SU-DHL-6 (cell line): ENCODE measurements at regions not wholly inside any gene's neighbourhood (a gene's known extent, or its start where the extent isn't known, plus 50 kb on each side); places are given as distances from the start of the nearest gene placed in this dataset.

Source experiments
- H2AFZ ChIP-seq: fragments of 200-600 bp; sonication (generic); 2 replicates; pipeline ENCODE4 v1.6.1; 2014; ENCODE audit warnings: low read depth, mild to moderate bottlenecking, moderate library complexity, mixed read lengths, antibody characterized with exemption, low read length; ENCODE audit not compliant: severe bottlenecking
- H3F3A ChIP-seq: fragments of 200-600 bp; shearing (Covaris generic); 2 replicates; pipeline ENCODE4 v1.6.0; 2016; ENCODE audit warnings: antibody characterized with exemption, mild to moderate bottlenecking; ENCODE audit not compliant: insufficient read depth
- H3K27ac ChIP-seq: fragments of 200-600 bp; sonication (generic); 2 replicates; pipeline ENCODE4 v1.5.1; 2016; ENCODE audit warnings: low read depth, mild to moderate bottlenecking, low read length, moderate library complexity, mixed read lengths
- H3K27me3 ChIP-seq: fragments of 200-600 bp; sonication (generic), shearing (Covaris generic); 2 replicates; pipeline ENCODE4 v1.6.0; 2014; ENCODE audit warnings: mild to moderate bottlenecking, low read length
- H3K36me3 ChIP-seq: fragments of 200-600 bp; sonication (generic); 2 replicates; pipeline ENCODE4 v1.6.1; 2014; ENCODE audit warnings: mild to moderate bottlenecking, low read length, mixed read lengths
- H3K4me2 ChIP-seq: fragments of 300-600, 200-600 bp; shearing (Covaris generic), sonication (generic); 2 replicates; pipeline ENCODE4 v1.6.0; 2014; ENCODE audit warnings: low read length, low read depth, mild to moderate bottlenecking; ENCODE audit not compliant: poor library complexity, severe bottlenecking
- H3K4me3 ChIP-seq: fragments of 200-600 bp; sonication (generic); 2 replicates; pipeline ENCODE4 v1.5.1; 2014; ENCODE audit warnings: antibody characterized with exemption, low read length, mild to moderate bottlenecking, mixed read lengths; ENCODE audit not compliant: insufficient read depth, poor library complexity, severe bottlenecking
- H3K79me2 ChIP-seq: fragments of 200-600 bp; sonication (generic); 2 replicates; pipeline ENCODE4 v1.6.1; 2014; ENCODE audit warnings: mild to moderate bottlenecking, low read length, moderate library complexity; ENCODE audit not compliant: insufficient read depth
- H3K9ac ChIP-seq: fragments of 200-600 bp; sonication (generic); 2 replicates; pipeline ENCODE4 v1.7.0; 2014; ENCODE audit warnings: mild to moderate bottlenecking, low read length
- H3K9me2 ChIP-seq: fragments of 200-600 bp; sonication (generic); replicated peaks from 2 replicates; pipeline ENCODE4 v1.6.1; 2014; ENCODE audit warnings: low read length; ENCODE audit not compliant: insufficient read depth
- H3K9me3 ChIP-seq: fragments of 200-600 bp; sonication (generic); 2 replicates; pipeline ENCODE4 v1.6.1; 2014; ENCODE audit warnings: low read length, mixed read lengths; ENCODE audit not compliant: insufficient read depth
- H4K20me1 ChIP-seq: fragments of 200-600 bp; sonication (generic); 2 replicates; pipeline ENCODE4 v1.6.1; 2014; ENCODE audit warnings: low read depth, mild to moderate bottlenecking, antibody characterized with exemption, low read length, moderate library complexity, mixed read lengths
- EZH2phosphoT487 ChIP-seq: fragments of 200-600 bp; sonication (generic), shearing (Covaris generic); conservative IDR thresholded peaks from 2 replicates; pipeline ENCODE4 v1.6.1; 2018; ENCODE audit warnings: mild to moderate bottlenecking, antibody characterized with exemption, low read length, moderate library complexity, mixed read lengths
- TF ChIP-seq, protein P1 (sequence below): fragments of 200-600 bp; sonication (generic); IDR thresholded peaks from one replicate; pipeline ENCODE4 v1.5.1; 2017; ENCODE audit warnings: antibody characterized with exemption, mild to moderate bottlenecking, low read length, moderate library complexity; ENCODE audit not compliant: insufficient read depth, poor library complexity, severe bottlenecking

DNA sequence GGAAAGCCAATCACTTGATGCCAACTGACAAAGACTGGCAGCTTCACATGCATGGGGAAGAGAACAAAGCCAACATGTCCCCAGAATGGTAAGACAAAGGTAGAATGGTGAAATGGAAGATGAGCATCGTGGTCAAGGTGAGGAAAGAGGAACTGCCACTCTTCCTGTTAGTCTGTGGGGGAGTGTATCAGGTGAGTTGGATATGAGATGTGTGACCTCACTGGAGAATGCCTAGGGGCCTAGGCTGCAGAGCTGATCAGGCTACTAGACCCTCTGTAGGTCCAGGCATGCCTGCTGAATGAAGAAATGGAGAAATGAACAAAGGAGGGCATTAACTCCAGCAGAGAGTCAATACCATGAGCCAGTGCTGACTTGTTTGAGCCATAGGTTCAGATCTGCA is 112.4 kb upstream of the SLC1A3 start:
- Histone ChIP-seq H3K79me2 (no peaks in the 10 kb centered on the region), H3F3A (no peaks in the 10 kb centered on the region), H3K4me2 (no peak overlapping the region), H3K36me3 (no peaks in the 10 kb centered on the region), H4K20me1 (no peaks in the 10 kb centered on the region), H2AFZ (no peak overlapping the region), H3K9ac (no peak overlapping the region), H3K9me3 (no peaks in the 10 kb centered on the region), H3K4me3 (no peak overlapping the region), H3K27me3 (no peaks in the 10 kb centered on the region), H3K27ac (no peak overlapping the region), H3K9me2 (no peaks in the 10 kb centered on the region)
- TF ChIP-seq, protein P1, sequence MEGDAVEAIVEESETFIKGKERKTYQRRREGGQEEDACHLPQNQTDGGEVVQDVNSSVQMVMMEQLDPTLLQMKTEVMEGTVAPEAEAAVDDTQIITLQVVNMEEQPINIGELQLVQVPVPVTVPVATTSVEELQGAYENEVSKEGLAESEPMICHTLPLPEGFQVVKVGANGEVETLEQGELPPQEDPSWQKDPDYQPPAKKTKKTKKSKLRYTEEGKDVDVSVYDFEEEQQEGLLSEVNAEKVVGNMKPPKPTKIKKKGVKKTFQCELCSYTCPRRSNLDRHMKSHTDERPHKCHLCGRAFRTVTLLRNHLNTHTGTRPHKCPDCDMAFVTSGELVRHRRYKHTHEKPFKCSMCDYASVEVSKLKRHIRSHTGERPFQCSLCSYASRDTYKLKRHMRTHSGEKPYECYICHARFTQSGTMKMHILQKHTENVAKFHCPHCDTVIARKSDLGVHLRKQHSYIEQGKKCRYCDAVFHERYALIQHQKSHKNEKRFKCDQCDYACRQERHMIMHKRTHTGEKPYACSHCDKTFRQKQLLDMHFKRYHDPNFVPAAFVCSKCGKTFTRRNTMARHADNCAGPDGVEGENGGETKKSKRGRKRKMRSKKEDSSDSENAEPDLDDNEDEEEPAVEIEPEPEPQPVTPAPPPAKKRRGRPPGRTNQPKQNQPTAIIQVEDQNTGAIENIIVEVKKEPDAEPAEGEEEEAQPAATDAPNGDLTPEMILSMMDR, result no peak
- no peak for TF ChIP-seq EZH2phosphoT487

DNA sequence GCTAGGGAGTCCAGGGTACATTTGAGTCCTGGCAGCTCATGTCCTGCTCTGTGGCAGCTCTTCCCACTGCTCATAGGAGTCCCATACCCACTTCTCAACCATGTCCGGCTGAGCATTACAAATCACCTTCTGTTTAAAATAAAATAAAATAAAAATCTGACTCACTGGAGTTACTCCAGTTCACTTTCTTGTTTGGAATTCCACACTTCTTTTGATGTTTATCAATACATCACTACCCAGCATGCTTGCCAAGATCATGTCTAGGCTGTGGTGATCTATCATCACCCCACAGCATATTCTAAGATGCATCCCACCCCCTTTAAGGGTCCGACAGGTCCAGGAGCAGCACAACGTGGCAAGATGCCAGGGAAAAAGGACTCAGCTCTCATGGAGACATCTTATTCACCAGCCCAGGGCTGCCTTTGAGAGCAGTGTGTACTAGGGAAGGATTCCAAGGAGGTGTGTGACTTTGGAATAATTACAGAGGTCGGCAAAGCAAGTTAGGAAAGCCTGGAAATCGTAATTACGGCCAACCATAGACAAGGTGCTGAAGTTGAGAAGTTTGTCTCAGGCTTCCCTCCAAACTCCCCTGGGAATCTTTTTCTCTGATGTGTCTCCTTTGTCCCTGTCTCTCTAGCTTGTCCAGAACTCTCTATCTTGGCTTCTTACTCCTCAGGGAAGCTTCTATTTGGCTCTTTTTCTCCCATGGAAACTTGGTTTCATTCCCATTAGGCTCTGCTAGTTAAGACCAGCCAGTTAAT is 111.4 kb upstream of the SLC1A3 start:
- Histone ChIP-seq H3K4me2 (no peak overlapping the region), H3K9ac (no peak overlapping the region), H3K9me3 (no peaks in the 10 kb centered on the region), H3F3A (no peaks in the 10 kb centered on the region), H3K4me3 (no peak overlapping the region), H2AFZ (no peak overlapping the region), H3K27ac (no peak overlapping the region), H4K20me1 (no peaks in the 10 kb centered on the region), H3K9me2 (no peaks in the 10 kb centered on the region), H3K36me3 (no peaks in the 10 kb centered on the region), H3K79me2 (no peaks in the 10 kb centered on the region), H3K27me3 (no peaks in the 10 kb centered on the region)
- TF ChIP-seq, protein P1, result no peak
- no peak for TF ChIP-seq EZH2phosphoT487

DNA sequence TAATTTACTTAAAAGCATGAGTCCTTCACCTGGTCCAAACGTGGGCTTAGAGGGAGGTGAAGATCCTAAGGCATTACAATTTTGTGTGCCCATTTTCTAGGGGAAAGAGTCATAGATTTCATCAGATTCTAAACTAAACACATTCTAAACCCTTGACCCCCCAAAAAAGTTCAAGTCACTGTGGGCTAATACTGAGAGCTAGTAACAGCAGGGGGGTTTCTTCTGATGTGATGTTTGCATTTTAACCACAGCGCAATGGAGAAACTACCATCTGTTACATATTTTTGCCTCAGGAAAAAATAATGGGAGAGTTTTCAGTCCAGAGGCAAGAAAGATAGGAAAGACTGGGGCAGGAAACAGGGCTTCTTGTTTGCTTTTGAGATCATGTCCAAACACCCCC is 110.8 kb upstream of the SLC1A3 start:
- H3F3A ChIP-seq, result no peaks in the 10 kb centered on the region
- H3K4me2 ChIP-seq, result no peak overlapping the region
- H3K9me3 ChIP-seq, result no peaks in the 10 kb centered on the region
- H2AFZ ChIP-seq, result no peak overlapping the region
- no peaks in the 10 kb centered on the region for H3K36me3 ChIP-seq
- no peaks in the 10 kb centered on the region for H3K9me2 ChIP-seq
- H3K9ac ChIP-seq, result no peak overlapping the region
- H3K4me3 ChIP-seq, result no peak overlapping the region
- H3K79me2 ChIP-seq, result no peaks in the 10 kb centered on the region
- H3K27ac ChIP-seq, result no peak overlapping the region
- no peak for TF ChIP-seq EZH2phosphoT487
- TF ChIP-seq, protein P1, result no peak
- no peaks in the 10 kb centered on the region for H3K27me3 ChIP-seq
- H4K20me1 ChIP-seq, result no peaks in the 10 kb centered on the region
